K562 (cell line): ENCODE measurements at regions not wholly inside any gene's neighbourhood (a gene's known extent, or its start where the extent isn't known, plus 50 kb on each side); places are given as distances from the start of the nearest gene placed in this dataset.

ENCODE experiments used
- ATAC-seq: fragments of 200-7000 bp; cut with Tn5 transposase; 3 replicates; pipeline ENCODE4 v1.9.1; 2020; ENCODE audit warnings: moderate library complexity
- BruUV-seq: library from RNA; stranded (reverse); fragments of 400-500 nt; replicated peaks from 2 replicates; lab custom pipeline; 2021; lab: Mats Ljungman, UMichigan
- CTCF ChIA-PET: fragments of 300-600 bp; formaldehyde crosslinking; extraction: SDS; loops from one replicate; lab custom pipeline; 2021; ENCODE audit warnings: low intra/inter-chr PET ratio; lab: Yijun Ruan, JAX
- POLR2A ChIA-PET: fragments of 300-600, 350-650 bp; sonication (Branson Sonifier 250); formaldehyde crosslinking; extraction: SDS; loops from one replicate; lab custom pipeline; 2021; ENCODE audit warnings: antibody characterized with exemption, inconsistent platforms; lab: Yijun Ruan, JAX
- DNase-seq, 4 experiments: peaks; one replicate each; pipeline versions ENCODE4 v3.0.0 to v3.0.0-alpha.2; 2011 to 2018; ENCODE audit warnings: low spot score in 3 of 4, mixed read lengths in 3 of 4; ENCODE audit errors: extremely low read depth in 1 of 4
- FAIRE-seq: peaks from 2 replicates; lab custom pipeline; 2011; peaks lifted over from hg19 to GRCh38; lab: Jason Lieb, UNC
- H2AFZ ChIP-seq: 2 replicates; pipeline ENCODE4 v1.6.0; 2011; ENCODE audit warnings: low read depth, low read length, control low read depth, inconsistent platforms
- H3K27ac ChIP-seq: fragments of 200-600 bp; 3 replicates; pipeline ENCODE4 v1.8.0; 2011; ENCODE audit warnings: low read depth, mild to moderate bottlenecking, control low read depth, inconsistent platforms, low read length, moderate library complexity, mixed read lengths; ENCODE audit errors: extremely low read depth
- H3K27me3 ChIP-seq, 2 experiments: fragments of 300-600 bp in 1 of 2; 2 replicates in 1 of 2; 3 replicates in 1 of 2; pipeline versions ENCODE4 v1.6.0 to v1.8.0; 2011; ENCODE audit warnings: inconsistent platforms in 2 of 2, low read length in 2 of 2, mild to moderate bottlenecking in 1 of 2, mixed read lengths in 1 of 2, moderate library complexity in 1 of 2; ENCODE audit not compliant: control insufficient read depth in 2 of 2, insufficient read depth in 2 of 2
- H3K36me3 ChIP-seq: fragments of 300-600 bp; 3 replicates; pipeline ENCODE4 v1.8.0; 2011; ENCODE audit warnings: mild to moderate bottlenecking, low read length, inconsistent platforms; ENCODE audit not compliant: control insufficient read depth, insufficient read depth
- H3K4me1 ChIP-seq, 2 experiments: fragments of 200-600 bp in 1 of 2; replicated peaks in 1 of 2; 2 replicates in 1 of 2; 3 replicates in 1 of 2; pipeline versions ENCODE4 v1.5.1 to v1.8.0; 2011; ENCODE audit warnings: inconsistent platforms in 2 of 2, low read length in 2 of 2, mild to moderate bottlenecking in 1 of 2, mixed read lengths in 1 of 2, moderate library complexity in 1 of 2; ENCODE audit not compliant: control insufficient read depth in 2 of 2, insufficient read depth in 2 of 2
- H3K4me2 ChIP-seq: 2 replicates; pipeline ENCODE4 v1.6.1; 2011; ENCODE audit warnings: low read length, control low read depth, inconsistent platforms, mixed read lengths; ENCODE audit not compliant: insufficient read depth
- H3K4me3 ChIP-seq: fragments of 200-600 bp; sonication (generic), shearing (Covaris generic); 2 replicates; pipeline ENCODE4 v1.5.1; 2016; ENCODE audit warnings: control low read depth, inconsistent platforms
- H3K79me2 ChIP-seq: fragments of 200-600 bp; 3 replicates; pipeline ENCODE4 v1.8.0; 2011; ENCODE audit warnings: low read length, inconsistent platforms; ENCODE audit not compliant: control insufficient read depth, insufficient read depth
- H3K9ac ChIP-seq, 2 experiments: 2 replicates each; pipeline versions ENCODE4 v1.6.0 to v1.6.1; 2011; ENCODE audit warnings: low read depth in 2 of 2, low read length in 2 of 2, control low read depth in 1 of 2, inconsistent platforms in 1 of 2, mild to moderate bottlenecking in 1 of 2, mixed read lengths in 1 of 2; ENCODE audit not compliant: insufficient read depth in 1 of 2
- H3K9me1 ChIP-seq: one replicate; pipeline ENCODE4 v1.6.0; 2011; ENCODE audit warnings: inconsistent platforms, mild to moderate bottlenecking, low read length, moderate library complexity; ENCODE audit not compliant: control insufficient read depth, insufficient read depth
- H3K9me3 ChIP-seq: replicated peaks from 2 replicates; pipeline ENCODE4 v1.5.1; 2011; ENCODE audit warnings: low read depth, low read length, inconsistent platforms; ENCODE audit not compliant: control insufficient read depth, insufficient read depth
- H4K20me1 ChIP-seq: replicated peaks from 2 replicates; pipeline ENCODE4 v1.6.1; 2011; ENCODE audit warnings: low read length, inconsistent platforms, mixed read lengths; ENCODE audit not compliant: control insufficient read depth, insufficient read depth
- ATF7 ChIP-seq: fragments of 450-650 bp; IDR thresholded peaks from 2 replicates; pipeline ENCODE4 v1.7.1; 2014; ENCODE audit warnings: mild to moderate bottlenecking, moderate library complexity
- HNRNPUL1 ChIP-seq: fragments of 200-400 bp; formaldehyde crosslinking; IDR thresholded peaks from 2 replicates; pipeline ENCODE4 v1.6.1; 2017; ENCODE audit warnings: low read length
- JUND ChIP-seq, 2 experiments: IDR thresholded peaks; 2 replicates in 1 of 2; 3 replicates in 1 of 2; pipeline ENCODE4 v1.6.1; 2011; ENCODE audit warnings: borderline replicate concordance in 2 of 2, low read depth in 2 of 2, low read length in 2 of 2, improper control_type of control experiment in 1 of 2, missing biosample characterization in 1 of 2, missing genetic modification characterization in 1 of 2, missing genetic modification reagents in 1 of 2
- MCM3 ChIP-seq: fragments of 450-650 bp; IDR thresholded peaks from 2 replicates; pipeline ENCODE4 v1.6.1; 2016
- MYNN ChIP-seq, 2 experiments: sonication (generic); formaldehyde crosslinking in 1 of 2; IDR thresholded peaks; 2 replicates each; pipeline versions ENCODE4 v1.5.0 to v1.6.1; 2016 to 2020; ENCODE audit warnings: antibody characterized with exemption in 1 of 2, missing genetic modification reagents in 1 of 2
- TCF7L2 ChIP-seq: fragments of 150-350 bp; IDR thresholded peaks from 2 replicates; pipeline ENCODE4 v1.6.1; 2016; ENCODE audit warnings: low read depth, mild to moderate bottlenecking, low read length, moderate library complexity
- YBX1 ChIP-seq: fragments of 450-650 bp; IDR thresholded peaks from 2 replicates; pipeline ENCODE4 v1.7.1; 2016; ENCODE audit warnings: mild to moderate bottlenecking
- whole genome bisulfite sequencing: fragments of 100-300 bp; shearing (Covaris generic); methylation state at CpG from one replicate; pipeline ENCODE4 v1.1.6; 2016; ENCODE audit warnings: low coverage, mixed read lengths; ENCODE audit not compliant: insufficient coverage; ENCODE audit errors: missing lambda C conversion rate; 5-methylcytosine and 5-hydroxymethylcytosine counted together
- in situ Hi-C: fragments of 300-500 bp; cut with MboI; formaldehyde crosslinking; loops from 4 replicates; pipeline ENCODE4 v1.15.0; 2018; ENCODE audit warnings: inconsistent platforms, mixed read lengths
- intact Hi-C: fragments of 100-400 bp; cut with micrococcal nuclease; formaldehyde crosslinking; loops from 2 replicates; pipeline ENCODE4 v1.14.2; 2022
- TF ChIP-seq, protein P1 (sequence below): fragments of 250-450 bp; sonication (Bioruptor Pico); IDR thresholded peaks from 2 replicates; pipeline ENCODE4 v1.4.0; 2020; ENCODE audit warnings: mild to moderate bottlenecking
- TF ChIP-seq, protein P2 (sequence below): fragments of 250-450 bp; sonication (Bioruptor Pico); IDR thresholded peaks from 2 replicates; pipeline ENCODE4 v1.5.0; 2022; ENCODE audit warnings: mild to moderate bottlenecking
- TF ChIP-seq, protein P3 (sequence below): fragments of 250-450 bp; sonication (Bioruptor Pico); IDR thresholded peaks from 2 replicates; pipeline ENCODE4 v1.4.0; 2020; ENCODE audit warnings: mild to moderate bottlenecking, moderate library complexity
- TF ChIP-seq, protein P4 (sequence below): fragments of 450-650 bp; formaldehyde crosslinking; IDR thresholded peaks from 2 replicates; pipeline ENCODE4 v1.4.0; 2022; ENCODE audit warnings: mild to moderate bottlenecking, moderate library complexity
- TF ChIP-seq, protein P5 (sequence below): sonication (generic); formaldehyde crosslinking; IDR thresholded peaks from 2 replicates; pipeline ENCODE4 v1.8.1; 2022; ENCODE audit warnings: missing genetic modification reagents
- TF ChIP-seq, protein P6 (sequence below), 2 experiments: fragments of 450-650 bp in 1 of 2; sonication (generic) in 1 of 2; formaldehyde crosslinking; conservative IDR thresholded peaks; 2 replicates each; pipeline versions ENCODE4 v1.4.0 to v1.8.1; 2020 to 2022; ENCODE audit warnings: mild to moderate bottlenecking in 1 of 2, missing genetic modification reagents in 1 of 2

DNA sequence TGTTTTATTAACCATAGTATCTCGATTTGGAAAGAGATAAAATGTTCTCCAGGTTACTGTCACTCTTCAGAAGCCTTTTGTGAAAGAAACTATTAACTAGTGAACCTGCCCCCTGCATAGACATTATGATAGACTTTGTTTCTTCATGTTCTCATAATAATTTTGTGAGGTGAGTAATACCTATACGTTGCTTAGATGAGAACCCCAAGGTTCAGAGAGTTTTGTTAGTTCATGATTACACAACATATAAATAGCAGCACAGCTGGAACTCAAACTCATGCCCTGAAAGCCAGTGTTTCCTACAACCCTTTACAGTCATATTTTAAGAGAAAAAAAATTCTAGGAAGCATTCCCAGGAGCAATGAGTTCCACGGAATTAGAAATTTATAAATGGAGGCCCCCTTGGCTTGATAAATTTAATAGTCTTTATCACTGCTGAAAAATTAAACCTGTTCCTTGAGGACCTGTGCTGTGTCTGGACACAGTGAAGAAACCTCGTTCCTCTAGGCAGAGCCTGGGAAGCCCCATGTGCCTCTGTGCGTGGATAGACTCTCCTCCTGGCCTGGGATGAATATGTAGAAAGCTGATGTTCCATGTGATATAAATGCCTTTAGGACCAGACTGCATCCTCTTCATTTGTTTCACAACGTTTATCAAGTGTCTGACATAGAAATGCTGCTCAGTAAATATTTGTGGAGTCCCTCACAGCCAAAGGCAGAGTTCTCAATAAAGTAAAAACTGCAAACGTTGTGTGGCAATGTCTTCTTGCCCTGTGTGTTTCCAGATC lies 1257.0 kb upstream of the GYPC start:
- Histone ChIP-seq H2AFZ (no peak overlapping the region), H3K79me2 (no peaks in the 10 kb centered on the region), H3K4me3 (no peak overlapping the region), H3K9me3 (no peaks in the 10 kb centered on the region), H3K4me1 (no peaks in the 10 kb centered on the region), H3K27me3 (no peaks in the 10 kb centered on the region), H3K36me3 (no peaks in the 10 kb centered on the region), H3K27ac (no peak overlapping the region), H3K9me1 (no peaks in the 10 kb centered on the region), H3K4me2 (no peak overlapping the region), H3K9ac (no peak overlapping the region), H4K20me1 (no peaks in the 10 kb centered on the region)
- CTCF ChIA-PET: no interaction called here
- ATAC-seq (no peak), DNase-seq (no peak), FAIRE-seq (no peak)
- intact Hi-C loops (loop anchor here (5.0 kb wide), 1 partner anchor 492 kb away; no protein-coding TSS in a partner anchor), in situ Hi-C loops (no loop called here)
- no TSS peak for BruUV-seq
- WGBS: 0% methylated on average over 7 of the region's 7 CpGs
- POLR2A ChIA-PET: no interaction called here
- TF ChIP-seq, protein P1, sequence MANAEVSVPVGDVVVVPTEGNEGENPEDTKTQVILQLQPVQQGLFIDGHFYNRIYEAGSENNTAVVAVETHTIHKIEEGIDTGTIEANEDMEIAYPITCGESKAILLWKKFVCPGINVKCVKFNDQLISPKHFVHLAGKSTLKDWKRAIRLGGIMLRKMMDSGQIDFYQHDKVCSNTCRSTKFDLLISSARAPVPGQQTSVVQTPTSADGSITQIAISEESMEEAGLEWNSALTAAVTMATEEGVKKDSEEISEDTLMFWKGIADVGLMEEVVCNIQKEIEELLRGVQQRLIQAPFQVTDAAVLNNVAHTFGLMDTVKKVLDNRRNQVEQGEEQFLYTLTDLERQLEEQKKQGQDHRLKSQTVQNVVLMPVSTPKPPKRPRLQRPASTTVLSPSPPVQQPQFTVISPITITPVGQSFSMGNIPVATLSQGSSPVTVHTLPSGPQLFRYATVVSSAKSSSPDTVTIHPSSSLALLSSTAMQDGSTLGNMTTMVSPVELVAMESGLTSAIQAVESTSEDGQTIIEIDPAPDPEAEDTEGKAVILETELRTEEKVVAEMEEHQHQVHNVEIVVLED: no peak
- TF ChIP-seq JUND (IDR thresholded peaks at IDR 0.05; ENCODE audit: borderline replicate concordance, low read depth, low read length) (no peak), JUND (tag; IDR thresholded peaks at IDR 0.05; ENCODE audit: borderline replicate concordance, low read depth, low read length) (no peak), HNRNPUL1 (no peak), ATF7 (no peak), MYNN (IDR thresholded peaks at IDR 0.05) (no peak), MYNN (CRISPR knock-in tag; IDR thresholded peaks at IDR 0.05) (no peak), YBX1 (no peak), MCM3 (no peak), TCF7L2 (no peak)
- TF ChIP-seq, protein P2, sequence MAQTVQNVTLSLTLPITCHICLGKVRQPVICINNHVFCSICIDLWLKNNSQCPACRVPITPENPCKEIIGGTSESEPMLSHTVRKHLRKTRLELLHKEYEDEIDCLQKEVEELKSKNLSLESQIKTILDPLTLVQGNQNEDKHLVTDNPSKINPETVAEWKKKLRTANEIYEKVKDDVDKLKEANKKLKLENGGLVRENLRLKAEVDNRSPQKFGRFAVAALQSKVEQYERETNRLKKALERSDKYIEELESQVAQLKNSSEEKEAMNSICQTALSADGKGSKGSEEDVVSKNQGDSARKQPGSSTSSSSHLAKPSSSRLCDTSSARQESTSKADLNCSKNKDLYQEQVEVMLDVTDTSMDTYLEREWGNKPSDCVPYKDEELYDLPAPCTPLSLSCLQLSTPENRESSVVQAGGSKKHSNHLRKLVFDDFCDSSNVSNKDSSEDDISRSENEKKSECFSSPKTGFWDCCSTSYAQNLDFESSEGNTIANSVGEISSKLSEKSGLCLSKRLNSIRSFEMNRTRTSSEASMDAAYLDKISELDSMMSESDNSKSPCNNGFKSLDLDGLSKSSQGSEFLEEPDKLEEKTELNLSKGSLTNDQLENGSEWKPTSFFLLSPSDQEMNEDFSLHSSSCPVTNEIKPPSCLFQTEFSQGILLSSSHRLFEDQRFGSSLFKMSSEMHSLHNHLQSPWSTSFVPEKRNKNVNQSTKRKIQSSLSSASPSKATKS: no peak
- TF ChIP-seq, protein P3, sequence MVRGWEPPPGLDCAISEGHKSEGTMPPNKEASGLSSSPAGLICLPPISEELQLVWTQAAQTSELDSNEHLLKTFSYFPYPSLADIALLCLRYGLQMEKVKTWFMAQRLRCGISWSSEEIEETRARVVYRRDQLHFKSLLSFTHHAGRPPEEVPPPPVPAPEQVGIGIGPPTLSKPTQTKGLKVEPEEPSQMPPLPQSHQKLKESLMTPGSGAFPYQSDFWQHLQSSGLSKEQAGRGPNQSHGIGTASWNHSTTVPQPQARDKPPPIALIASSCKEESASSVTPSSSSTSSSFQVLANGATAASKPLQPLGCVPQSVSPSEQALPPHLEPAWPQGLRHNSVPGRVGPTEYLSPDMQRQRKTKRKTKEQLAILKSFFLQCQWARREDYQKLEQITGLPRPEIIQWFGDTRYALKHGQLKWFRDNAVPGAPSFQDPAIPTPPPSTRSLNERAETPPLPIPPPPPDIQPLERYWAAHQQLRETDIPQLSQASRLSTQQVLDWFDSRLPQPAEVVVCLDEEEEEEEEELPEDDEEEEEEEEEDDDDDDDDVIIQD (CRISPR knock-in tag): no peak
- TF ChIP-seq, protein P4, sequence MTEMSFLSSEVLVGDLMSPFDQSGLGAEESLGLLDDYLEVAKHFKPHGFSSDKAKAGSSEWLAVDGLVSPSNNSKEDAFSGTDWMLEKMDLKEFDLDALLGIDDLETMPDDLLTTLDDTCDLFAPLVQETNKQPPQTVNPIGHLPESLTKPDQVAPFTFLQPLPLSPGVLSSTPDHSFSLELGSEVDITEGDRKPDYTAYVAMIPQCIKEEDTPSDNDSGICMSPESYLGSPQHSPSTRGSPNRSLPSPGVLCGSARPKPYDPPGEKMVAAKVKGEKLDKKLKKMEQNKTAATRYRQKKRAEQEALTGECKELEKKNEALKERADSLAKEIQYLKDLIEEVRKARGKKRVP (CRISPR knock-in tag): no peak
- TF ChIP-seq, protein P5, sequence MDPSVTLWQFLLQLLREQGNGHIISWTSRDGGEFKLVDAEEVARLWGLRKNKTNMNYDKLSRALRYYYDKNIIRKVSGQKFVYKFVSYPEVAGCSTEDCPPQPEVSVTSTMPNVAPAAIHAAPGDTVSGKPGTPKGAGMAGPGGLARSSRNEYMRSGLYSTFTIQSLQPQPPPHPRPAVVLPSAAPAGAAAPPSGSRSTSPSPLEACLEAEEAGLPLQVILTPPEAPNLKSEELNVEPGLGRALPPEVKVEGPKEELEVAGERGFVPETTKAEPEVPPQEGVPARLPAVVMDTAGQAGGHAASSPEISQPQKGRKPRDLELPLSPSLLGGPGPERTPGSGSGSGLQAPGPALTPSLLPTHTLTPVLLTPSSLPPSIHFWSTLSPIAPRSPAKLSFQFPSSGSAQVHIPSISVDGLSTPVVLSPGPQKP (CRISPR knock-in tag): no peak
- TF ChIP-seq, protein P6, sequence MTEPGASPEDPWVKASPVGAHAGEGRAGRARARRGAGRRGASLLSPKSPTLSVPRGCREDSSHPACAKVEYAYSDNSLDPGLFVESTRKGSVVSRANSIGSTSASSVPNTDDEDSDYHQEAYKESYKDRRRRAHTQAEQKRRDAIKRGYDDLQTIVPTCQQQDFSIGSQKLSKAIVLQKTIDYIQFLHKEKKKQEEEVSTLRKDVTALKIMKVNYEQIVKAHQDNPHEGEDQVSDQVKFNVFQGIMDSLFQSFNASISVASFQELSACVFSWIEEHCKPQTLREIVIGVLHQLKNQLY (CRISPR knock-in tag; conservative IDR thresholded peaks at IDR 0.05): no peak
